ENCODE measurements at regions not wholly inside any gene's neighbourhood (a gene's known extent, or its start where the extent isn't known, plus 50 kb on each side); places are given as distances from the start of the nearest gene placed in this dataset.

GRCh38 chr6:19557191-19557590, 280.0 kb upstream of the ID4 start (continued):
- TF ChIP-seq YY1 (IDR thresholded peaks at IDR 0.05; ENCODE audit: extremely low read depth, insufficient replicate concordance, low read depth, low read length) (no peak), MAX (IDR thresholded peaks at IDR 0.05) (no peak), ZFX (IDR thresholded peaks at IDR 0.05) (no peak), POLR2A (IDR thresholded peaks at IDR 0.05; ENCODE audit: borderline replicate concordance, extremely low read depth, insufficient read depth, insufficient read length) (no peak), CEBPB (IDR thresholded peaks at IDR 0.05; ENCODE audit: low read depth) (no peak), ELF1 (IDR thresholded peaks at IDR 0.05; ENCODE audit: borderline replicate concordance, low read depth) (no peak), RAD21 (IDR thresholded peaks at IDR 0.05; ENCODE audit: low read depth) (no peak)

GRCh38 chr6:19558201-19558600, 279.0 kb upstream of the ID4 start:
- ChIA-PET CTCF (no interaction called here), POLR2A (no interaction called here), RAD21 (ENCODE audit: low non-redundant PET in 1 of 2, low total read pairs in 2 of 2, uncharacterized antibody in 2 of 2, unreplicated experiment in 2 of 2) (no interaction called here)
- no peak overlapping the region for H3K9ac ChIP-seq (ENCODE audit: low read length)
- ATAC-seq, result no peak
- no peak for DNase-seq (ENCODE audit: low read depth, low spot score)
- H3K27me3 ChIP-seq (ENCODE audit: insufficient read depth, low read length), result no peaks in the 10 kb centered on the region
- intact Hi-C loops (cut with micrococcal nuclease), result no loop called here
- H3K36me3 ChIP-seq (ENCODE audit: control insufficient read depth in 1 of 2, insufficient read depth in 2 of 2, low read length in 2 of 2), result no peaks in the 10 kb centered on the region
- no peaks in the 10 kb centered on the region for H4K20me1 ChIP-seq (ENCODE audit: insufficient read depth)
- H3K4me1 ChIP-seq (ENCODE audit: control insufficient read depth in 1 of 2, insufficient read depth in 2 of 2, low read length in 2 of 2), result no peaks in the 10 kb centered on the region
- no peak overlapping the region for H3K4me3 ChIP-seq (replicated peaks in 1 of 2; ENCODE audit: low read depth in 1 of 2, low read length in 2 of 2)
- no peak for TF ChIP-seq ZNF274 (IDR thresholded peaks at IDR 0.05; ENCODE audit: low read depth, low read length)
- no peak for TF ChIP-seq CTCF (IDR thresholded peaks at IDR 0.05 in 2 of 3, conservative IDR thresholded peaks at IDR 0.05 in 1 of 3; ENCODE audit: borderline replicate concordance in 1 of 3, insufficient read depth in 1 of 3, low read depth in 2 of 3, low read length in 2 of 3)
- TF ChIP-seq RAD21 (IDR thresholded peaks at IDR 0.05; ENCODE audit: low read depth), result no peak
- no peak for TF ChIP-seq ZFX (IDR thresholded peaks at IDR 0.05)
- TF ChIP-seq ATF3 (IDR thresholded peaks at IDR 0.05), result no peak
- TF ChIP-seq EZH2phosphoT487 (IDR thresholded peaks at IDR 0.05; ENCODE audit: borderline replicate concordance), result no peak
- TF ChIP-seq SRF (IDR thresholded peaks at IDR 0.05; ENCODE audit: low read depth), result no peak
- TF ChIP-seq SP1 (IDR thresholded peaks at IDR 0.05; ENCODE audit: low read depth), result no peak
- TF ChIP-seq CEBPB (IDR thresholded peaks at IDR 0.05; ENCODE audit: low read depth), result no peak
- TF ChIP-seq FOSL1 (IDR thresholded peaks at IDR 0.05; ENCODE audit: low read depth), result no peak
- TF ChIP-seq ELF1 (IDR thresholded peaks at IDR 0.05; ENCODE audit: borderline replicate concordance, low read depth), result no peak
- no peak for TF ChIP-seq POLR2A (IDR thresholded peaks at IDR 0.05; ENCODE audit: borderline replicate concordance, extremely low read depth, insufficient read depth, insufficient read length)
- TF ChIP-seq TCF7L2 (IDR thresholded peaks at IDR 0.05; ENCODE audit: borderline replicate concordance, extremely low read depth, insufficient read depth, insufficient read length), result no peak
- no peak for TF ChIP-seq REST (IDR thresholded peaks at IDR 0.05; ENCODE audit: low read depth)
- no peak for TF ChIP-seq CBX3 (IDR thresholded peaks at IDR 0.05; ENCODE audit: low read depth)
- TF ChIP-seq JUND (IDR thresholded peaks at IDR 0.05), result no peak
- TF ChIP-seq SIN3A (IDR thresholded peaks at IDR 0.05; ENCODE audit: low read depth), result no peak
- TF ChIP-seq YY1 (IDR thresholded peaks at IDR 0.05; ENCODE audit: extremely low read depth, insufficient replicate concordance, low read depth, low read length), result no peak
- TF ChIP-seq POLR2AphosphoS5 (IDR thresholded peaks at IDR 0.05; ENCODE audit: low read depth, low read length), result no peak
- no peak overlapping the region for H3K4me2 ChIP-seq (ENCODE audit: low read length)
- no peak overlapping the region for H3K27ac ChIP-seq (ENCODE audit: low read depth, low read length)
- no peaks in the 10 kb centered on the region for H3K79me2 ChIP-seq (ENCODE audit: insufficient read depth, low read length)
- no peaks in the 10 kb centered on the region for H3K9me2 ChIP-seq (ENCODE audit: insufficient read depth)
- H3K9me3 ChIP-seq (ENCODE audit: control insufficient read depth in 1 of 2, insufficient read depth in 1 of 2, low read depth in 1 of 2, low read length in 2 of 2), result no peaks in the 10 kb centered on the region
- BruUV-seq (replicated peaks), result no TSS peak
- H2AFZ ChIP-seq (ENCODE audit: low read depth, low read length, poor library complexity, severe bottlenecking), result no peak overlapping the region
